Tibial nerve (tissue), 4 donors: ENCODE measurements at regions not wholly inside any gene's neighbourhood (a gene's known extent, or its start where the extent isn't known, plus 50 kb on each side); places are given as distances from the start of the nearest gene placed in this dataset.

ENCODE experiments used
- DNase-seq, 2 donors: peaks; one replicate each; pipeline ENCODE4 v3.0.0-alpha.2; 2019; ENCODE audit warnings: low spot score in 2 of 2
- H3K27ac ChIP-seq, 4 donors: fragments of 200-600 bp; sonication (generic) in 3 of 4; one replicate each; pipeline ENCODE4 v1.5.1; 2017 to 2019; ENCODE audit warnings: mild to moderate bottlenecking in 1 of 4
- H3K27me3 ChIP-seq, 2 donors: fragments of 200-600 bp; sonication (generic) in 1 of 2; one replicate each; pipeline versions ENCODE4 v1.5.1 to v1.6.0; 2017 to 2019
- H3K36me3 ChIP-seq, 3 donors: fragments of 200-600 bp; sonication (generic); one replicate each; pipeline ENCODE4 v1.5.1; 2018 to 2019
- H3K4me1 ChIP-seq, 4 donors: fragments of 200-600 bp; sonication (generic) in 3 of 4; one replicate each; pipeline ENCODE4 v1.5.1; 2017 to 2019
- H3K4me3 ChIP-seq, 4 donors: fragments of 200-600 bp; sonication (generic) in 3 of 4; one replicate each; pipeline ENCODE4 v1.5.1; 2017 to 2019; ENCODE audit warnings: mild to moderate bottlenecking in 1 of 4, moderate library complexity in 1 of 4
- H3K9me3 ChIP-seq, 4 donors: fragments of 200-600 bp; sonication (generic) in 3 of 4; one replicate each; pipeline ENCODE4 v1.5.1; 2017 to 2019
- EP300 ChIP-seq, 2 donors: sonication (generic); formaldehyde crosslinking; IDR thresholded peaks; one replicate each; pipeline ENCODE4 v1.6.1; 2017; ENCODE audit warnings: antibody characterized with exemption in 2 of 2, mild to moderate bottlenecking in 1 of 2
- POLR2A ChIP-seq, 2 donors: fragments of 450-650 bp; IDR thresholded peaks; one replicate each; pipeline ENCODE4 v1.6.1; 2017; ENCODE audit warnings: antibody characterized with exemption in 2 of 2, mild to moderate bottlenecking in 2 of 2, moderate library complexity in 2 of 2
- WGBS, 2 donors: methylation state at CpG; one replicate each; pipeline ENCODE4 v1.1.5; 2018; 5-methylcytosine and 5-hydroxymethylcytosine counted together
- TF ChIP-seq, protein P1 (sequence below), 5 experiments: fragments of 200-600 bp in 3 of 5; fragments of 450-650 bp in 2 of 5; sonication (generic) in 3 of 5; IDR thresholded peaks; one replicate each; pipeline ENCODE4 v1.5.1; 2016 to 2019; ENCODE audit warnings: antibody characterized with exemption in 5 of 5, mild to moderate bottlenecking in 3 of 5, moderate library complexity in 2 of 5

DNA sequence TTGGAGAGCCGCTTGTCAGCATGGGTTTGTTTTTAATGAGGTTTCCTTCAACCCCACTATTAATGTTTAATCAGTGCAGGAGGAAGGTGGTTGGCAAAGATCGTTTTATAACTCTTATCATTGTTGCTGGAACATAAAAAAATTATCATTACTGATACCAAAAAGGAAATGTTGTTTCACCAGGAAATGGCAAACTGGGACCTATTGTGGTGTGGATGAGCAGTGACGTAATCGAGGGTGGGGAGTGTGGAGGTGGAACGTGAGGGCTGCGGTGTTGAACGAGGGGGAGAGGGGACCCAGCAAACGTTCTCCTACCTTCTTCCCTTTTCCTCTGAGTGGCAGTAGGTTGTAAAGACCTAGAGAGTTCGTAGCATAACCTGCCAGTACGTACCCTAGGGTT lies 71.9 kb upstream of the TOMM7 start:
- WGBS, 2 donors, result 79 to 82% methylated on average over 10 of the region's 10 CpGs
- Histone ChIP-seq H3K4me3 (no peak overlapping the region), H3K27me3 (no peaks in the 10 kb centered on the region)

DNA sequence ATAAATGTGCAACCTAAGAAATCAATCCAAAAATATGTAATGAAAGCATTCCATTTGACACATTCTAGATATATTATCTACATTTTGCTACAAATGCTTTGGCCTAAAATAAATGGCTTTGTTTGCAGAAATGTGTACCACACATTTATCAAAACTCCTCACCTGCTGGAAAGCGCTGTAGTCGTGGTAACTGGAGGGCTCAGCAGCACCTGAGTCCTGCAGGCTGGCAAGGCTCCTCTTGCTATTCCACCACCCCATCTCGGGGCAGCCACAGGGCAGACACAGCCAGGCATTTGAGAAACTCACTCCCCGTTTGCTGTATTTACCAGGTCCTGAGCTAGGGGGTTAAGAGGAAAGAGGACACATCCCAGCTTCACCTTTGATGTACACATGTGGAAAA lies 68.1 kb upstream of the TOMM7 start:
- Histone ChIP-seq H3K36me3 (no peaks in the 10 kb centered on the region), H3K4me1 (no peaks in the 10 kb centered on the region), H3K27ac (no peak overlapping the region), H3K9me3 (no peaks in the 10 kb centered on the region), H3K27me3 (no peaks in the 10 kb centered on the region), H3K4me3 (no peak overlapping the region)
- TF ChIP-seq POLR2A (IDR thresholded peaks at IDR 0.05), result no peak
- TF ChIP-seq, protein P1, sequence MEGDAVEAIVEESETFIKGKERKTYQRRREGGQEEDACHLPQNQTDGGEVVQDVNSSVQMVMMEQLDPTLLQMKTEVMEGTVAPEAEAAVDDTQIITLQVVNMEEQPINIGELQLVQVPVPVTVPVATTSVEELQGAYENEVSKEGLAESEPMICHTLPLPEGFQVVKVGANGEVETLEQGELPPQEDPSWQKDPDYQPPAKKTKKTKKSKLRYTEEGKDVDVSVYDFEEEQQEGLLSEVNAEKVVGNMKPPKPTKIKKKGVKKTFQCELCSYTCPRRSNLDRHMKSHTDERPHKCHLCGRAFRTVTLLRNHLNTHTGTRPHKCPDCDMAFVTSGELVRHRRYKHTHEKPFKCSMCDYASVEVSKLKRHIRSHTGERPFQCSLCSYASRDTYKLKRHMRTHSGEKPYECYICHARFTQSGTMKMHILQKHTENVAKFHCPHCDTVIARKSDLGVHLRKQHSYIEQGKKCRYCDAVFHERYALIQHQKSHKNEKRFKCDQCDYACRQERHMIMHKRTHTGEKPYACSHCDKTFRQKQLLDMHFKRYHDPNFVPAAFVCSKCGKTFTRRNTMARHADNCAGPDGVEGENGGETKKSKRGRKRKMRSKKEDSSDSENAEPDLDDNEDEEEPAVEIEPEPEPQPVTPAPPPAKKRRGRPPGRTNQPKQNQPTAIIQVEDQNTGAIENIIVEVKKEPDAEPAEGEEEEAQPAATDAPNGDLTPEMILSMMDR (IDR thresholded peaks at IDR 0.05), result no peak
- TF ChIP-seq EP300 (IDR thresholded peaks at IDR 0.05), result no peak
- 80 to 83% methylated on average over 4 of the region's 4 CpGs for WGBS, 2 donors
- DNase-seq, result no peak

More for the DNA sequence above, 71.9 kb upstream of the TOMM7 start:
- no peak for TF ChIP-seq POLR2A (IDR thresholded peaks at IDR 0.05)
- TF ChIP-seq, protein P1 (IDR thresholded peaks at IDR 0.05), result no peak
- no peak for TF ChIP-seq EP300 (IDR thresholded peaks at IDR 0.05)
- Histone ChIP-seq H3K9me3 (no peaks in the 10 kb centered on the region), H3K36me3 (no peaks in the 10 kb centered on the region), H3K27ac (no peak overlapping the region), H3K4me1 (no peaks in the 10 kb centered on the region)
- DNase-seq, result no peak

DNA sequence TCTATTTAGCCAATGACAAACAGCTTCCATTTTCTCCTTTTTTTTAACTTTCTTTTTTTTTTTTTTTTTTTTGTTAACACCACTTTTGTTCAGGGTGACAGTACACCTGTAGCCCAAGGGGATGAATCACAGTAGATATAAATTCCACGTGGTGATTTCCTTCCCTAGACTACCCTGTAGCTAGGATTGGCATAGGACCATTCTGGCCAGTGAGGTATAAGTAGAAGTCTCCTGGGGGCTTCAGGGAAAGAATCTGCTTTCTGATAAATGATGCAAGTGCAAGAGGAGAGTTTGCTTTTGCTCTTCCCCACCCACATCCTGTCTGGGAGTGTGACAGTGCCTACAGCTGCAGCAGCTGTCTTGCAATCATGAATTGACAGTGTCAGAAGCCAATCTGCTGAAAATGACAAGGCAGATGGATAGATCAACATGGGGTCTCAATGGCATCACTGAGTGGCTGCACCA lies 63.2 kb upstream of the TOMM7 start:
- H3K27ac ChIP-seq, result no peak overlapping the region
- no peaks in the 10 kb centered on the region for H3K4me1 ChIP-seq
- no peak for DNase-seq
- H3K27me3 ChIP-seq, result no peaks in the 10 kb centered on the region
- H3K4me3 ChIP-seq, result no peak overlapping the region
- 45 to 64% methylated on average over 1 of the region's 1 CpG for WGBS, 2 donors
- H3K9me3 ChIP-seq, result no peaks in the 10 kb centered on the region
- H3K36me3 ChIP-seq, result no peaks in the 10 kb centered on the region
- TF ChIP-seq, protein P1 (IDR thresholded peaks at IDR 0.05), result no peak
- TF ChIP-seq EP300 (IDR thresholded peaks at IDR 0.05), result no peak
- TF ChIP-seq POLR2A (IDR thresholded peaks at IDR 0.05), result no peak

DNA sequence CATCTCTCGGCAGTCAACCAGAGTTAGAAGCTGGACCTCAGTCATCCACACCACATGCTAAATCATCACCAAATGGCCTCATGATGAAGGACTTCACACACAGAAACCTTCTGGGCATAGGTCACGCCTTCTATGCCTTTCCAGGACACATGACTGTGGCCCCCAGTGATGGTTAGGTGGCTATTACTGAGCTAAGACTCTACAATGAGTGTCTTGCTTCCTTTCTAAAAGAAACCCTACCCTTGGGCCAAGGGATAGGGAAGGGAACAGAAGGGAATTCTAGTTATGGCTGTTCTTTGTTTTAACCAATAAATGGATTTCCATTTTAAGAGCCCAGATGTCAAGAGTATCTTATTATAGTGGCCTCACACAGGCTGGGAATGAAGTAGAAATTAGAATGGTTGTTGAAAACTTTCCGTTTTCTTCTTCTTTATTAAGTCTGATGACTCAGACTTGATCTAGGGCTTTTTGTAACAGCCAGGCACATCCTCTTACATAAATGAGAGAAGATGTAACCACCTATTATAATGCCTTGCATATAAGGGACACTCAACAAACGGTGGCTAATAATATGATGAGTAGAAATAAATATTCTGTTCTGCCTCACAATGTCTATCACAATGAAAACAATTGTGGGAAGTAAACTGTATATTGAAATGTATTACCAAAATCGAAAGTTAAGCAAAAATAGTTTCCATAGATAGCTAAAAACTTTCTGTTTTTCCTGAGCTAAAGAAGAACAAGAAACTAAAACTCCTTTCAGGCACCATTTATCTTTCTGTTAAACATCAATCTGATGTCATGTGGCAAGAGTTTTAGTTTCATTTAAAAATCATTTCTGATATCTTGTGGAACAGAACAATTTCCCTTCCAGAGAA lies 62.5 kb upstream of the TOMM7 start:
- Histone ChIP-seq H3K4me3 (no peak overlapping the region), H3K27me3 (no peaks in the 10 kb centered on the region), H3K27ac (no peak overlapping the region), H3K9me3 (no peaks in the 10 kb centered on the region), H3K36me3 (no peaks in the 10 kb centered on the region), H3K4me1 (no peaks in the 10 kb centered on the region)
- 61 to 70% methylated on average over 5 of the region's 5 CpGs for WGBS, 2 donors
- DNase-seq, result no peak
- TF ChIP-seq, protein P1 (IDR thresholded peaks at IDR 0.05), result no peak
- no peak for TF ChIP-seq EP300 (IDR thresholded peaks at IDR 0.05)
- no peak for TF ChIP-seq POLR2A (IDR thresholded peaks at IDR 0.05)

DNA sequence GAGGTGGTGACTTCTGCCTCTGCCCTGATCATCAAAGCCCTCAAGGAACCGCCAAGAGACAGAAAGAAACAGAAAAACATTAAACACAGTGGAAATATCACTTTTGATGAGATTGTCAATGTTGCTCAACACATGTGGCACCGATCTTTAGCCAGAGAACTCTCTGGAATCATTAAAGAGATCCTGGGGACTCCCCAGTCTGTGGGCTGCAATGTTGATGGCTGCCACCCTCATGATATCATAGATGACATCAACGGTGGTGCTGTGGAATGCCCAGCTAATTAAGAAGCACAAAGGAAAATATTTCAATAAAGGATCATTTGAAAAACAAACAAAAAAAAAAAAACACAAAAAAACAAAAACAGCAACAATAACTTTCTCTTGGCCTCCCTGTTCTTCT lies 59.5 kb upstream of the TOMM7 start:
- H3K4me3 ChIP-seq, result no peak overlapping the region
- no peaks in the 10 kb centered on the region for H3K9me3 ChIP-seq
- H3K4me1 ChIP-seq, result no peaks in the 10 kb centered on the region
- no peak overlapping the region for H3K27ac ChIP-seq
- H3K36me3 ChIP-seq, result no peaks in the 10 kb centered on the region
- DNase-seq, result no peak
- TF ChIP-seq, protein P1 (IDR thresholded peaks at IDR 0.05), result no peak
- TF ChIP-seq EP300 (IDR thresholded peaks at IDR 0.05), result no peak
- TF ChIP-seq POLR2A (IDR thresholded peaks at IDR 0.05), result no peak
- WGBS, 2 donors, result 77 to 79% methylated on average over 3 of the region's 3 CpGs
- no peaks in the 10 kb centered on the region for H3K27me3 ChIP-seq
